Ishikawa (cell line): ENCODE measurements at regions not wholly inside any gene's neighbourhood (a gene's known extent, or its start where the extent isn't known, plus 50 kb on each side); places are given as distances from the start of the nearest gene placed in this dataset.

Experiments
- CEBPB ChIP-seq: IDR thresholded peaks from 2 replicates; pipeline ENCODE4 v1.6.1; 2012
- CREB1 ChIP-seq: IDR thresholded peaks from 2 replicates; pipeline ENCODE4 v1.6.1; 2012; ENCODE audit warnings: low read depth
- EGR1 ChIP-seq: IDR thresholded peaks from 2 replicates; pipeline ENCODE4 v1.6.1; 2012
- EP300 ChIP-seq: IDR thresholded peaks from 2 replicates; pipeline ENCODE4 v1.6.1; 2012; ENCODE audit warnings: borderline replicate concordance
- FOXM1 ChIP-seq: IDR thresholded peaks from 2 replicates; pipeline ENCODE4 v1.6.1; 2012; ENCODE audit warnings: low read depth, borderline replicate concordance
- MAX ChIP-seq: IDR thresholded peaks from 2 replicates; pipeline ENCODE4 v1.6.1; 2012
- NFIC ChIP-seq: IDR thresholded peaks from 2 replicates; pipeline ENCODE4 v1.6.1; 2012
- RAD21 ChIP-seq: IDR thresholded peaks from 2 replicates; pipeline ENCODE4 v1.6.1; 2012; ENCODE audit warnings: low read depth
- REST ChIP-seq: IDR thresholded peaks from 2 replicates; pipeline ENCODE4 v1.6.1; 2012; ENCODE audit warnings: low read depth, mild to moderate bottlenecking
- TAF1 ChIP-seq: IDR thresholded peaks from 2 replicates; pipeline ENCODE4 v1.6.1; 2012; ENCODE audit warnings: low read depth, mild to moderate bottlenecking
- TCF12 ChIP-seq: IDR thresholded peaks from 2 replicates; pipeline ENCODE4 v1.6.1; 2012; ENCODE audit warnings: low read depth
- TEAD4 ChIP-seq: IDR thresholded peaks from 2 replicates; pipeline ENCODE4 v1.6.1; 2012
- USF1 ChIP-seq: IDR thresholded peaks from 2 replicates; pipeline ENCODE4 v1.6.1; 2012
- YY1 ChIP-seq: IDR thresholded peaks from 2 replicates; pipeline ENCODE4 v1.6.1; 2012; ENCODE audit warnings: low read depth
- ZBTB7A ChIP-seq: IDR thresholded peaks from 2 replicates; pipeline ENCODE4 v1.6.1; 2012; ENCODE audit warnings: low read depth

- TF ChIP-seq YY1: no peak
- no peak for TF ChIP-seq EP300
- TF ChIP-seq MAX: no peak
- TF ChIP-seq REST: no peak
- TF ChIP-seq TAF1: no peak
- no peak for TF ChIP-seq TCF12
- no peak for TF ChIP-seq EGR1
- TF ChIP-seq NFIC: no peak
- TF ChIP-seq USF1: no peak
- no peak for TF ChIP-seq ZBTB7A
- TF ChIP-seq FOXM1: no peak
- no peak for TF ChIP-seq RAD21
- no peak for TF ChIP-seq TEAD4
- TF ChIP-seq CEBPB: no peak
- TF ChIP-seq CREB1: no peak
Measured at GRCh38 chr9:99345942-99346341, 123.9 kb downstream of the SEC61B start.

GRCh38 chr9:99347568-99347967, 125.5 kb downstream of the SEC61B start:
- no peak for TF ChIP-seq REST
- no peak for TF ChIP-seq CEBPB

- TF ChIP-seq CREB1 (no peak), REST (no peak), RAD21 (no peak), ZBTB7A (no peak), USF1 (no peak), TAF1 (no peak), TEAD4 (no peak), CEBPB (no peak), TCF12 (no peak), MAX (no peak), NFIC (no peak), EP300 (no peak), FOXM1 (no peak), YY1 (no peak)
Measured at GRCh38 chr9:99348289-99348688, 126.2 kb downstream of the SEC61B start.

GRCh38 chr9:99349870-99350269, 127.8 kb downstream of the SEC61B start:
- TF ChIP-seq EP300: no peak
- TF ChIP-seq CREB1: no peak
- no peak for TF ChIP-seq YY1
- no peak for TF ChIP-seq TCF12
- TF ChIP-seq TEAD4: no peak
- TF ChIP-seq RAD21: no peak
- TF ChIP-seq USF1: no peak
- TF ChIP-seq REST: no peak
- no peak for TF ChIP-seq ZBTB7A
- no peak for TF ChIP-seq FOXM1
- TF ChIP-seq EGR1: no peak
- TF ChIP-seq CEBPB: no peak
- no peak for TF ChIP-seq NFIC
- no peak for TF ChIP-seq MAX
